Activated CD8-positive, alpha-beta T cell treated with anti-CD3 and anti-CD28 coated beads for 36 hours (primary cell): ENCODE measurements at regions not wholly inside any gene's neighbourhood (a gene's known extent, or its start where the extent isn't known, plus 50 kb on each side); places are given as distances from the start of the nearest gene placed in this dataset.

Source experiments
- ATAC-seq: fragments of 200-7000 bp; cut with Tn5 transposase; one replicate; pipeline ENCODE4 v1.10.0; 2021; ENCODE audit warnings: mild to moderate bottlenecking, moderate library complexity
- CTCF ChIA-PET: fragments of 350-600 bp; sonication (Branson Sonifier 250); formaldehyde crosslinking; loops from one replicate; lab custom pipeline; 2021; ENCODE audit warnings: antibody characterized with exemption; lab: Charles Lee
- POLR2A ChIA-PET: fragments of 350-600 bp; sonication (Branson Sonifier 250); formaldehyde crosslinking; loops from one replicate; lab custom pipeline; 2021; ENCODE audit warnings: antibody characterized with exemption; lab: Charles Lee
- DNase-seq: peaks from one replicate; pipeline ENCODE4 v3.0.0-alpha.2; 2020
- H3K27ac Mint-ChIP-seq: one replicate; pipeline ENCODE4 v1.8.0; 2021; ENCODE audit warnings: mild to moderate bottlenecking, mixed read lengths
- H3K27me3 Mint-ChIP-seq: one replicate; pipeline ENCODE4 v1.8.0; 2021; ENCODE audit warnings: mixed read lengths
- H3K36me3 Mint-ChIP-seq: one replicate; pipeline ENCODE4 v1.8.0; 2021; ENCODE audit warnings: low read depth, mixed read lengths
- H3K4me1 Mint-ChIP-seq: one replicate; pipeline ENCODE4 v1.8.0; 2021; ENCODE audit warnings: low read depth, mixed read lengths
- H3K4me3 Mint-ChIP-seq: one replicate; pipeline ENCODE4 v1.8.0; 2021; ENCODE audit warnings: mild to moderate bottlenecking, moderate library complexity, mixed read lengths
- H3K9me3 Mint-ChIP-seq: one replicate; pipeline ENCODE4 v1.8.0; 2021; ENCODE audit warnings: mixed read lengths
- CTCF ChIP-seq: fragments of 200-600 bp; IDR thresholded peaks from one replicate; pipeline ENCODE4 v1.8.0; 2022; ENCODE audit warnings: antibody characterized with exemption, mild to moderate bottlenecking
- intact Hi-C: fragments of 100-400 bp; cut with micrococcal nuclease; formaldehyde crosslinking; loops from one replicate; pipeline ENCODE4 v1.10.0; 2022

- Mint-ChIP-seq H3K27me3 (no peaks in the 10 kb centered on the region), H3K27ac (no peak overlapping the region), H3K4me1 (no peaks in the 10 kb centered on the region), H3K4me3 (no peak overlapping the region), H3K9me3 (peaks cover 6% of the 10 kb centered on the region), H3K36me3 (no peaks in the 10 kb centered on the region)
- intact Hi-C loops, result no loop called here
- DNase-seq (no peak), ATAC-seq (no peak)
- CTCF ChIA-PET, result no interaction called here
- POLR2A ChIA-PET, result no interaction called here
- TF ChIP-seq CTCF, result no peak
Observed at GRCh38 chr14:82298811-82299210, 765.2 kb upstream of the SEL1L start.

GRCh38 chr14:82309199-82309598, 775.5 kb upstream of the SEL1L start:
- intact Hi-C loops, result no loop called here
- H3K27me3 Mint-ChIP-seq, result no peaks in the 10 kb centered on the region
- CTCF ChIA-PET, result no interaction called here
- ATAC-seq (no peak), DNase-seq (no peak)
- no peak for TF ChIP-seq CTCF
- no peaks in the 10 kb centered on the region for H3K36me3 Mint-ChIP-seq
- H3K4me3 Mint-ChIP-seq, result no peak overlapping the region
- POLR2A ChIA-PET, result no interaction called here
- peaks cover 13% of the 10 kb centered on the region for H3K9me3 Mint-ChIP-seq
- H3K4me1 Mint-ChIP-seq, result no peaks in the 10 kb centered on the region
- no peak overlapping the region for H3K27ac Mint-ChIP-seq

GRCh38 chr14:82313889-82314288, 780.2 kb upstream of the SEL1L start:
- Mint-ChIP-seq H3K36me3 (no peaks in the 10 kb centered on the region), H3K9me3 (peaks cover 6% of the 10 kb centered on the region), H3K4me3 (no peak overlapping the region), H3K27me3 (no peaks in the 10 kb centered on the region), H3K4me1 (no peaks in the 10 kb centered on the region), H3K27ac (no peak overlapping the region)
- ChIA-PET POLR2A (no interaction called here), CTCF (interaction anchor here (1.0 kb wide), 1 partner anchor 9 kb away, joined by 4 read pairs; no protein-coding TSS in a partner anchor)
- no peak for ATAC-seq
- TF ChIP-seq CTCF, result no peak
- no peak for DNase-seq
- intact Hi-C loops, result no loop called here

GRCh38 chr14:82328442-82328841, 794.8 kb upstream of the SEL1L start:
- Mint-ChIP-seq H3K27me3 (no peaks in the 10 kb centered on the region), H3K36me3 (no peaks in the 10 kb centered on the region), H3K27ac (no peak overlapping the region), H3K4me3 (no peak overlapping the region), H3K9me3 (peaks cover 16% of the 10 kb centered on the region), H3K4me1 (no peaks in the 10 kb centered on the region)
- intact Hi-C loops, result no loop called here
- TF ChIP-seq CTCF, result no peak
- POLR2A ChIA-PET, result no interaction called here
- CTCF ChIA-PET, result no interaction called here
- DNase-seq (no peak), ATAC-seq (no peak)

GRCh38 chr14:82341261-82341810, 807.7 kb upstream of the SEL1L start:
- DNase-seq, result no peak
- ChIA-PET POLR2A (no interaction called here), CTCF (interaction anchor here (1.1 kb wide), 1 partner anchor 8 kb away, joined by 3 read pairs; no protein-coding TSS in a partner anchor)
- no peak overlapping the region for H3K4me3 Mint-ChIP-seq
- H3K27ac Mint-ChIP-seq, result no peak overlapping the region
- H3K4me1 Mint-ChIP-seq, result no peaks in the 10 kb centered on the region
- intact Hi-C loops, result no loop called here
- TF ChIP-seq CTCF, result no peak
- no peaks in the 10 kb centered on the region for H3K27me3 Mint-ChIP-seq
- peaks cover 9% of the 10 kb centered on the region for H3K9me3 Mint-ChIP-seq
- no peak for ATAC-seq
- H3K36me3 Mint-ChIP-seq, result no peaks in the 10 kb centered on the region
